ENCODE measurements at regions not wholly inside any gene's neighbourhood (a gene's known extent, or its start where the extent isn't known, plus 50 kb on each side); places are given as distances from the start of the nearest gene placed in this dataset.

DNA sequence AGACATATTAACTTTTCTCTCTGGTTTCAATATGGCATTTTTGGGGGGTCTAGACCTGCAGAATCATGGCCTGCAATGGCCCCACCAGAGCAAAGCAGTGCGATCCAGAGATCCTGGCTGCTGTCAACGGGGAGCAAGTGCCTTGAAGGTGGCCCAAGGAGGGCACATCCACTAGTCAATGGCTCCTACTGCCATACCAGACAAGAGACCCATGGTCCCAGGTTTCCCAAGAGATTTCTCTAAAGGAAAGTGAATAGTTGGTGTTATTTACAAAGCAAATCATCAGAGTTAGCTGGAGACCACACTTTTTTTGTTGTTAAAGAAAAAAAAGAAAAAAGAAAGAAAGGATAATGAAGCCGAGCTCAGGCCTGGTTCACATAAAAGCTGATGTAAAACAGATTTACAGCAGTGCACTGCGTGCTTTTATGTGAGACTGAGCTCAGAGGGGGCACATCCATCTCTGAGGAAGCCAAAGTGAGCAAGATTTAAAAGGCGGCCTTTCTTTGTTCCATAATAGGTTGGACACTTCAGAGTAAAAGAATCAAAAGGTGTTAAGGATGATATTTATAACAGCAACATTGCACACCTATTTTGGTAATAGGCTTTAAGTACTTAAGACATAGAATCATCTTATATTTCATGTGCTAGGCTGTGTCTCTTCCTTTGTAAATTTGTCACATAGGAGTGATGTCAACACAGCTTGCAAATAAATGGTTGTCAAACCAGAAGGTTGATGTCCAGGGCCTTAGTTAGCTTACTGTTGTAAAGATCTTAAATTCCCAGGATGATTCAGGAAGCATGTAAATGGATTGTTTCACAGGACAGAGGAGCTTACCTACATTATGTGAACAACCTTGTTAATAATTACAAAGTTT is 201.3 kb upstream of the NTM start:
- no peak overlapping the region for H3K4me3 ChIP-seq (ENCODE audit: low read depth, low read length)
- TF ChIP-seq ZNF112 (tag by site-specific recombination; IDR thresholded peaks at IDR 0.05) (no peak), ZSCAN16 (tag by site-specific recombination; IDR thresholded peaks at IDR 0.05) (no peak), ZNF426 (tag by site-specific recombination; IDR thresholded peaks at IDR 0.05) (no peak), ZNF16 (tag by site-specific recombination; IDR thresholded peaks at IDR 0.05; ENCODE audit: low read depth) (no peak), ZNF221 (tag by site-specific recombination; IDR thresholded peaks at IDR 0.05; ENCODE audit: borderline replicate concordance) (no peak), ZNF623 (tag by site-specific recombination; IDR thresholded peaks at IDR 0.05) (no peak), MZF1 (tag by site-specific recombination; IDR thresholded peaks at IDR 0.05; ENCODE audit: borderline replicate concordance) (no peak), ZNF155 (tag by site-specific recombination; IDR thresholded peaks at IDR 0.05) (no peak), ZNF394 (tag by site-specific recombination; IDR thresholded peaks at IDR 0.05; ENCODE audit: borderline replicate concordance) (no peak), IKZF3 (tag by site-specific recombination; IDR thresholded peaks at IDR 0.05) (no peak), MEIS1 (CRISPR knock-in tag; IDR thresholded peaks at IDR 0.05; ENCODE audit: borderline replicate concordance) (no peak), ZNF677 (tag by site-specific recombination; IDR thresholded peaks at IDR 0.05) (no peak)
- TF ChIP-seq, protein P1, sequence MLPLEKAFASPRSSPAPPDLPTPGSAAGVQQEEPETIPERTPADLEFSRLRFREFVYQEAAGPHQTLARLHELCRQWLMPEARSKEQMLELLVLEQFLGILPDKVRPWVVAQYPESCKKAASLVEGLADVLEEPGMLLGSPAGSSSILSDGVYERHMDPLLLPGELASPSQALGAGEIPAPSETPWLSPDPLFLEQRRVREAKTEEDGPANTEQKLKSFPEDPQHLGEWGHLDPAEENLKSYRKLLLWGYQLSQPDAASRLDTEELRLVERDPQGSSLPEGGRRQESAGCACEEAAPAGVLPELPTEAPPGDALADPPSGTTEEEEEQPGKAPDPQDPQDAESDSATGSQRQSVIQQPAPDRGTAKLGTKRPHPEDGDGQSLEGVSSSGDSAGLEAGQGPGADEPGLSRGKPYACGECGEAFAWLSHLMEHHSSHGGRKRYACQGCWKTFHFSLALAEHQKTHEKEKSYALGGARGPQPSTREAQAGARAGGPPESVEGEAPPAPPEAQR (tag by site-specific recombination; IDR thresholded peaks at IDR 0.05), result no peak
- TF ChIP-seq, protein P2, sequence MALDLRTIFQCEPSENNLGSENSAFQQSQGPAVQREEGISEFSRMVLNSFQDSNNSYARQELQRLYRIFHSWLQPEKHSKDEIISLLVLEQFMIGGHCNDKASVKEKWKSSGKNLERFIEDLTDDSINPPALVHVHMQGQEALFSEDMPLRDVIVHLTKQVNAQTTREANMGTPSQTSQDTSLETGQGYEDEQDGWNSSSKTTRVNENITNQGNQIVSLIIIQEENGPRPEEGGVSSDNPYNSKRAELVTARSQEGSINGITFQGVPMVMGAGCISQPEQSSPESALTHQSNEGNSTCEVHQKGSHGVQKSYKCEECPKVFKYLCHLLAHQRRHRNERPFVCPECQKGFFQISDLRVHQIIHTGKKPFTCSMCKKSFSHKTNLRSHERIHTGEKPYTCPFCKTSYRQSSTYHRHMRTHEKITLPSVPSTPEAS (tag by site-specific recombination; IDR thresholded peaks at IDR 0.05), result no peak
- TF ChIP-seq, protein P3, sequence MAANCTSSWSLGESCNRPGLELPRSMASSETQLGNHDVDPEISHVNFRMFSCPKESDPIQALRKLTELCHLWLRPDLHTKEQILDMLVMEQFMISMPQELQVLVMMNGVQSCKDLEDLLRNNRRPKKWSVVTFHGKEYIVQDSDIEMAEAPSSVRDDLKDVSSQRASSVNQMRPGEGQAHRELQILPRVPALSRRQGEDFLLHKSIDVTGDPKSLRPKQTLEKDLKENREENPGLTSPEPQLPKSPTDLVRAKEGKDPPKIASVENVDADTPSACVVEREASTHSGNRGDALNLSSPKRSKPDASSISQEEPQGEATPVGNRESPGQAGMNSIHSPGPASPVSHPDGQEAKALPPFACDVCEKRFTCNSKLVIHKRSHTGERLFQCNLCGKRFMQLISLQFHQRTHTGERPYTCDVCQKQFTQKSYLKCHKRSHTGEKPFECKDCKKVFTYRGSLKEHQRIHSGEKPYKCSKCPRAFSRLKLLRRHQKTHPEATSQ (tag by site-specific recombination; IDR thresholded peaks at IDR 0.05), result no peak
- TF ChIP-seq, protein P4, sequence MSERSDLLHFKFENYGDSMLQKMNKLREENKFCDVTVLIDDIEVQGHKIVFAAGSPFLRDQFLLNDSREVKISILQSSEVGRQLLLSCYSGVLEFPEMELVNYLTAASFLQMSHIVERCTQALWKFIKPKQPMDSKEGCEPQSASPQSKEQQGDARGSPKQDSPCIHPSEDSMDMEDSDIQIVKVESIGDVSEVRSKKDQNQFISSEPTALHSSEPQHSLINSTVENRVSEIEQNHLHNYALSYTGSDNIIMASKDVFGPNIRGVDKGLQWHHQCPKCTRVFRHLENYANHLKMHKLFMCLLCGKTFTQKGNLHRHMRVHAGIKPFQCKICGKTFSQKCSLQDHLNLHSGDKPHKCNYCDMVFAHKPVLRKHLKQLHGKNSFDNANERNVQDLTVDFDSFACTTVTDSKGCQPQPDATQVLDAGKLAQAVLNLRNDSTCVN (tag by site-specific recombination; optimal IDR thresholded peaks at IDR 0.05), result no peak
- TF ChIP-seq, protein P5, sequence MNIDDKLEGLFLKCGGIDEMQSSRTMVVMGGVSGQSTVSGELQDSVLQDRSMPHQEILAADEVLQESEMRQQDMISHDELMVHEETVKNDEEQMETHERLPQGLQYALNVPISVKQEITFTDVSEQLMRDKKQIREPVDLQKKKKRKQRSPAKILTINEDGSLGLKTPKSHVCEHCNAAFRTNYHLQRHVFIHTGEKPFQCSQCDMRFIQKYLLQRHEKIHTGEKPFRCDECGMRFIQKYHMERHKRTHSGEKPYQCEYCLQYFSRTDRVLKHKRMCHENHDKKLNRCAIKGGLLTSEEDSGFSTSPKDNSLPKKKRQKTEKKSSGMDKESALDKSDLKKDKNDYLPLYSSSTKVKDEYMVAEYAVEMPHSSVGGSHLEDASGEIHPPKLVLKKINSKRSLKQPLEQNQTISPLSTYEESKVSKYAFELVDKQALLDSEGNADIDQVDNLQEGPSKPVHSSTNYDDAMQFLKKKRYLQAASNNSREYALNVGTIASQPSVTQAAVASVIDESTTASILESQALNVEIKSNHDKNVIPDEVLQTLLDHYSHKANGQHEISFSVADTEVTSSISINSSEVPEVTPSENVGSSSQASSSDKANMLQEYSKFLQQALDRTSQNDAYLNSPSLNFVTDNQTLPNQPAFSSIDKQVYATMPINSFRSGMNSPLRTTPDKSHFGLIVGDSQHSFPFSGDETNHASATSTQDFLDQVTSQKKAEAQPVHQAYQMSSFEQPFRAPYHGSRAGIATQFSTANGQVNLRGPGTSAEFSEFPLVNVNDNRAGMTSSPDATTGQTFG (tag by site-specific recombination; IDR thresholded peaks at IDR 0.05; ENCODE audit: borderline replicate concordance), result no peak
- TF ChIP-seq, protein P6, sequence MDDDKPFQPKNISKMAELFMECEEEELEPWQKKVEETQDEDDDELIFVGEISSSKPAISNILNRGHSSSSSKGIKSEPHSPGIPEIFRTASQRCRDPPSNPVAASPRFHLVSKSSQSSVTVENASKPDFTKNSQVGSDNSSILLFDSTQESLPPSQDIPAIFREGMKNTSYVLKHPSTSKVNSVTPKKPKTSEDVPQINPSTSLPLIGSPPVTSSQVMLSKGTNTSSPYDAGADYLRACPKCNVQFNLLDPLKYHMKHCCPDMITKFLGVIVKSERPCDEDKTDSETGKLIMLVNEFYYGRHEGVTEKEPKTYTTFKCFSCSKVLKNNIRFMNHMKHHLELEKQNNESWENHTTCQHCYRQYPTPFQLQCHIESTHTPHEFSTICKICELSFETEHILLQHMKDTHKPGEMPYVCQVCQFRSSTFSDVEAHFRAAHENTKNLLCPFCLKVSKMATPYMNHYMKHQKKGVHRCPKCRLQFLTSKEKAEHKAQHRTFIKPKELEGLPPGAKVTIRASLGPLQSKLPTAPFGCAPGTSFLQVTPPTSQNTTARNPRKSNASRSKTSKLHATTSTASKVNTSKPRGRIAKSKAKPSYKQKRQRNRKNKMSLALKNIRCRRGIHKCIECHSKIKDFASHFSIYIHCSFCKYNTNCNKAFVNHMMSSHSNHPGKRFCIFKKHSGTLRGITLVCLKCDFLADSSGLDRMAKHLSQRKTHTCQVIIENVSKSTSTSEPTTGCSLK (tag by site-specific recombination; IDR thresholded peaks at IDR 0.05), result no peak
- H3K27ac ChIP-seq (ENCODE audit: extremely low read depth, low read depth, low read length), result no peak overlapping the region
- CTCF ChIA-PET, result no interaction called here
- H3K9me3 ChIP-seq (ENCODE audit: control insufficient read depth, insufficient read depth, low read depth, low read length), result no peaks in the 10 kb centered on the region
- POLR2A ChIA-PET, result no interaction called here
- H3K4me1 ChIP-seq (ENCODE audit: control insufficient read depth, insufficient read depth, low read length), result no peaks in the 10 kb centered on the region
- H3K36me3 ChIP-seq (ENCODE audit: control insufficient read depth in 2 of 2, insufficient read depth in 1 of 2, low read length in 2 of 2), result no peaks in the 10 kb centered on the region

Data from HEK293 (cell line).